Osteocyte (in vitro differentiated cells): ENCODE measurements at regions not wholly inside any gene's neighbourhood (a gene's known extent, or its start where the extent isn't known, plus 50 kb on each side); places are given as distances from the start of the nearest gene placed in this dataset.
"Not testable (repeated sequence)": the region's sequence is repeated elsewhere in the genome, so short reads cannot be mapped to it uniquely, and the experiment has no call there.

Experiments
- DNase-seq: peaks from one replicate; pipeline ENCODE4 v3.0.0; 2021; ENCODE audit warnings: mixed read lengths; ENCODE audit not compliant: unreplicated experiment; ENCODE audit errors: extremely low spot score
- H3K27ac Mint-ChIP-seq: one replicate; pipeline ENCODE4 v1.8.0; 2021; ENCODE audit warnings: mild to moderate bottlenecking, mixed read lengths; ENCODE audit not compliant: unreplicated experiment
- H3K27me3 Mint-ChIP-seq: one replicate; pipeline ENCODE4 v1.8.0; 2021; ENCODE audit warnings: mixed read lengths; ENCODE audit not compliant: unreplicated experiment
- H3K36me3 Mint-ChIP-seq: one replicate; pipeline ENCODE4 v1.8.0; 2021; ENCODE audit warnings: mixed read lengths; ENCODE audit not compliant: unreplicated experiment
- H3K4me1 Mint-ChIP-seq: one replicate; pipeline ENCODE4 v1.8.0; 2021; ENCODE audit warnings: mixed read lengths; ENCODE audit not compliant: unreplicated experiment
- H3K4me3 Mint-ChIP-seq: one replicate; pipeline ENCODE4 v1.8.0; 2021; ENCODE audit warnings: mild to moderate bottlenecking, moderate library complexity, mixed read lengths; ENCODE audit not compliant: unreplicated experiment
- H3K9me3 Mint-ChIP-seq: one replicate; pipeline ENCODE4 v1.8.0; 2021; ENCODE audit warnings: mixed read lengths; ENCODE audit not compliant: unreplicated experiment
- CTCF ChIP-seq: fragments of 200-600 bp; sonication (generic); IDR thresholded peaks from 2 replicates; pipeline ENCODE4 v1.5.0; 2021; ENCODE audit warnings: antibody characterized with exemption, mild to moderate bottlenecking, moderate library complexity

GRCh38 chr11:57903441-57904123 lies 120.1 kb upstream of the OR9Q1 start:
- DNase-seq, result no peak
- Mint-ChIP-seq H3K27ac (no peak overlapping the region), H3K9me3 (no peaks in the 10 kb centered on the region), H3K36me3 (no peaks in the 10 kb centered on the region), H3K27me3 (no peaks in the 10 kb centered on the region), H3K4me3 (no peak overlapping the region), H3K4me1 (no peaks in the 10 kb centered on the region)
- no peak for TF ChIP-seq CTCF

GRCh38 chr11:57904376-57904775 lies 119.3 kb upstream of the OR9Q1 start:
- Mint-ChIP-seq H3K27me3 (no peaks in the 10 kb centered on the region), H3K9me3 (no peaks in the 10 kb centered on the region), H3K4me3 (no peak overlapping the region), H3K27ac (no peak overlapping the region), H3K36me3 (no peaks in the 10 kb centered on the region), H3K4me1 (no peaks in the 10 kb centered on the region)
- TF ChIP-seq CTCF, result no peak
- no peak for DNase-seq

- no peaks in the 10 kb centered on the region for H3K9me3 Mint-ChIP-seq
These were observed 118.2 kb upstream of the OR9Q1 start for GRCh38 chr11:57905439-57905838.

GRCh38 chr11:57908399-57908798 lies 115.3 kb upstream of the OR9Q1 start:
- H3K4me1 Mint-ChIP-seq, H3K27me3 Mint-ChIP-seq, DNase-seq, H3K36me3 Mint-ChIP-seq, H3K4me3 Mint-ChIP-seq, H3K27ac Mint-ChIP-seq, H3K9me3 Mint-ChIP-seq: not testable (repeated sequence)

More at GRCh38 chr11:57905439-57905838, 118.2 kb upstream of the OR9Q1 start:
- Mint-ChIP-seq H3K4me1 (no peaks in the 10 kb centered on the region), H3K27me3 (no peaks in the 10 kb centered on the region), H3K4me3 (no peak overlapping the region), H3K36me3 (no peaks in the 10 kb centered on the region), H3K27ac (no peak overlapping the region)
- DNase-seq, result no peak
- no peak for TF ChIP-seq CTCF

GRCh38 chr11:57911522-57911921 lies 112.2 kb upstream of the OR9Q1 start:
- not testable (repeated sequence) for DNase-seq, H3K36me3 Mint-ChIP-seq, H3K4me1 Mint-ChIP-seq, H3K4me3 Mint-ChIP-seq, H3K9me3 Mint-ChIP-seq, H3K27me3 Mint-ChIP-seq, H3K27ac Mint-ChIP-seq

GRCh38 chr11:57913715-57914704 lies 109.7 kb upstream of the OR9Q1 start:
- Mint-ChIP-seq H3K27me3 (no peaks in the 10 kb centered on the region), H3K9me3 (peaks cover 10% of the 10 kb centered on the region), H3K4me1 (no peaks in the 10 kb centered on the region), H3K4me3 (no peak overlapping the region), H3K36me3 (no peaks in the 10 kb centered on the region), H3K27ac (no peak overlapping the region)
- no peak for DNase-seq
- TF ChIP-seq CTCF, result no peak
